Panc1 (cell line): ENCODE measurements at regions not wholly inside any gene's neighbourhood (a gene's known extent, or its start where the extent isn't known, plus 50 kb on each side); places are given as distances from the start of the nearest gene placed in this dataset.

Source experiments
- POLR2AphosphoS5 ChIP-seq: IDR thresholded peaks from 2 replicates; pipeline ENCODE4 v1.6.1; 2012; ENCODE audit warnings: mild to moderate bottlenecking, low read depth, low read length, moderate library complexity
- TCF7L2 ChIP-seq: IDR thresholded peaks from 2 replicates; pipeline ENCODE4 v1.6.1; 2011; ENCODE audit warnings: mild to moderate bottlenecking, low read depth, low read length, inconsistent platforms
- TF ChIP-seq, protein P1 (sequence below): fragments of 450-650 bp; IDR thresholded peaks from 2 replicates; pipeline ENCODE4 v1.5.1; 2017; ENCODE audit warnings: mild to moderate bottlenecking

DNA sequence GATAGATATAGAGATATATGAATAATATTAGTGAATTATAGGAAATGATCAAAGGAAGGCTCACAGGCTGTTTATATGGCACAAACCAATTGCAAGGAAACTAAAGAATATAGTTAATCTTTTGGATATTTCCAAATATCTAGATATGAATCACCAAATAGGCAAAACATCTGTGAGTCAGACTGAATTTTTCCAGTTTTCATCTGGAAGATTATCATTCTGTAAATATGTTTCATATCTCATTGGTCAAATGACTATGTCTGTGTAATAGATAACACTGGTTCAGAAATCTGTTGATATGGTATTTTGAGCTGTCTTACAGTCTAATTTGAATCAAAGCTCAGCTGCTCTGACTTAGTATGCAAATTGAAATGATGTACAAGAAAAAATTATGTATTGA is 303.6 kb downstream of the FAM133A start:
- TF ChIP-seq, protein P1, sequence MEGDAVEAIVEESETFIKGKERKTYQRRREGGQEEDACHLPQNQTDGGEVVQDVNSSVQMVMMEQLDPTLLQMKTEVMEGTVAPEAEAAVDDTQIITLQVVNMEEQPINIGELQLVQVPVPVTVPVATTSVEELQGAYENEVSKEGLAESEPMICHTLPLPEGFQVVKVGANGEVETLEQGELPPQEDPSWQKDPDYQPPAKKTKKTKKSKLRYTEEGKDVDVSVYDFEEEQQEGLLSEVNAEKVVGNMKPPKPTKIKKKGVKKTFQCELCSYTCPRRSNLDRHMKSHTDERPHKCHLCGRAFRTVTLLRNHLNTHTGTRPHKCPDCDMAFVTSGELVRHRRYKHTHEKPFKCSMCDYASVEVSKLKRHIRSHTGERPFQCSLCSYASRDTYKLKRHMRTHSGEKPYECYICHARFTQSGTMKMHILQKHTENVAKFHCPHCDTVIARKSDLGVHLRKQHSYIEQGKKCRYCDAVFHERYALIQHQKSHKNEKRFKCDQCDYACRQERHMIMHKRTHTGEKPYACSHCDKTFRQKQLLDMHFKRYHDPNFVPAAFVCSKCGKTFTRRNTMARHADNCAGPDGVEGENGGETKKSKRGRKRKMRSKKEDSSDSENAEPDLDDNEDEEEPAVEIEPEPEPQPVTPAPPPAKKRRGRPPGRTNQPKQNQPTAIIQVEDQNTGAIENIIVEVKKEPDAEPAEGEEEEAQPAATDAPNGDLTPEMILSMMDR, result no peak
- TF ChIP-seq POLR2AphosphoS5 (no peak), TCF7L2 (no peak)
